Activated T-helper 17 cell treated with anti-CD3 and anti-CD28 coated beads, Interleukin-2, amount 50 U/mL, for 72 hours (primary cell): ENCODE measurements at regions not wholly inside any gene's neighbourhood (a gene's known extent, or its start where the extent isn't known, plus 50 kb on each side); places are given as distances from the start of the nearest gene placed in this dataset.

Experiments used
- ATAC-seq: fragments of 150-1000 bp; cut with Tn5 transposase; replicated peaks from 2 replicates; pipeline ENCODE4 v1.10.0; 2021; ENCODE audit warnings: mild to moderate bottlenecking, moderate library complexity
- H3K27ac Mint-ChIP-seq: one replicate; pipeline ENCODE4 v1.8.0; 2022; ENCODE audit warnings: mixed read lengths
- H3K27me3 Mint-ChIP-seq: one replicate; pipeline ENCODE4 v1.8.0; 2022; ENCODE audit warnings: mixed read lengths
- H3K36me3 Mint-ChIP-seq: one replicate; pipeline ENCODE4 v1.8.0; 2022; ENCODE audit warnings: low read depth, mild to moderate bottlenecking, mixed read lengths
- H3K4me1 Mint-ChIP-seq: one replicate; pipeline ENCODE4 v1.8.0; 2022; ENCODE audit warnings: mixed read lengths
- H3K4me3 Mint-ChIP-seq: one replicate; pipeline ENCODE4 v1.8.0; 2022; ENCODE audit warnings: mild to moderate bottlenecking, mixed read lengths
- H3K9me3 Mint-ChIP-seq: one replicate; pipeline ENCODE4 v1.8.0; 2022; ENCODE audit warnings: mixed read lengths

- H3K4me1 Mint-ChIP-seq, result no peaks in the 10 kb centered on the region
- H3K9me3 Mint-ChIP-seq, result peaks cover 3% of the 10 kb centered on the region
- peaks cover 7% of the 10 kb centered on the region for H3K27me3 Mint-ChIP-seq
- no peak overlapping the region for H3K4me3 Mint-ChIP-seq
- no peaks in the 10 kb centered on the region for H3K36me3 Mint-ChIP-seq
- H3K27ac Mint-ChIP-seq, result no peak overlapping the region
- no peak for ATAC-seq
These were observed 440.8 kb downstream of the GLRX3 start for GRCh38 chr10:130577039-130577438.

DNA sequence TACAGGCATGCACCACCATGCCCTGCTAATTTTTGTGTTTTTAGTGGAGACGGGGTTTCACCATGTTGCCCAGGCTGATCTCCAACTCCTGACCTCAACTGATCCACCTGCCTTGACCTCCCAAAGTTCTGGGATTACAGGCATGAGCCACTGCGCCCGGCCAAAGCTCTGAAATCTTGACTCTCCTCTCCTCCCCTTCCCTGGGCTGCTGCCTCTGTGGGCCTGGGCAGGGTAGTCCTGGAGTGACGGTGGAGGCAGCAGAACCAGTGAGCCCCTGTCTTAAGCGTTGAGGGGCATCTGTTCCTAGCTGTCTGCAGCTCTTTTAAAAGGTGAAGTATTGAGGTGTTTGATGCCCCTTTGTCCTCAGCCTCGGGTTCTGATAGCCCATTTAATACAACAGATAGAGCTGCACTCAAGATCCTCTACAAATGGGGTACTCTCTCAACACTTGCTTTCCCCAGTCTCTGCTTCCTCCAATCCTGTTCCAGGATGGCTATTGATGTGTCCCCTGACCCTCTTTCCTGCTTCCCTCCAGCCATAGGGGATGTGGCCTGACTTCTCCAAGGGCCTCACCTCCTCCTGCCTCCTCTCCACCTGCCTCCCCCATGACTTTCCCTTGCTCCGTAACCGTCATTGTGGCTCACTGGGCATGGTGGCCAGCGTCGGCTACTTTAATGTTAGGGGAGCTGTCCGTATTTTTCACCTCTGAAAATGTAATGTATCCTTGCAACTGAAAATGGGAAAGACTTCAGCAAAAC lies 442.5 kb downstream of the GLRX3 start:
- H3K36me3 Mint-ChIP-seq, result no peaks in the 10 kb centered on the region
- ATAC-seq, result no peak
- H3K4me1 Mint-ChIP-seq, result no peaks in the 10 kb centered on the region
- no peak overlapping the region for H3K27ac Mint-ChIP-seq
- H3K4me3 Mint-ChIP-seq, result no peak overlapping the region
- peaks cover 7% of the 10 kb centered on the region for H3K27me3 Mint-ChIP-seq
- no peaks in the 10 kb centered on the region for H3K9me3 Mint-ChIP-seq

DNA sequence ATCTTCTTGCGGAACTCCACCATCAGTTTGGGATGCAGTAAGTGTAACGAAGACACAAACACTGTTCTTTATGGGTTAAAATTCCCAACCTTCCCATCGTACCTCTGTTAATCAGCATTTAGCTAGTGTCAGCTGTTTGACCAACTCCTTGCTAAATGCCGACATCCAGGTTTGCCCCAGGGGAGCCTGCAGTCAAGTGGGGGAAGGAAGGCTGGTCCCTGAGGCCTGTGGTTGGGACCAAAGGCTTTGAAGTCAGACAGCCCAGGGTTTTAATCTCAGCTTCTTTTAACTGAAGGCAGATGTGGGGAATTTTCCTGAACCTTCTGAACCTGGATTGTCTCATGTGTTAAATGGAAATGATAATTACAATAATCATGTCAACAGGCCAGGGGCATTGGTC lies 443.7 kb downstream of the GLRX3 start:
- no peaks in the 10 kb centered on the region for H3K4me1 Mint-ChIP-seq
- ATAC-seq, result no peak
- H3K4me3 Mint-ChIP-seq, result no peak overlapping the region
- no peak overlapping the region for H3K27ac Mint-ChIP-seq
- no peaks in the 10 kb centered on the region for H3K36me3 Mint-ChIP-seq
- H3K9me3 Mint-ChIP-seq, result no peaks in the 10 kb centered on the region
- H3K27me3 Mint-ChIP-seq, result peaks cover 7% of the 10 kb centered on the region

DNA sequence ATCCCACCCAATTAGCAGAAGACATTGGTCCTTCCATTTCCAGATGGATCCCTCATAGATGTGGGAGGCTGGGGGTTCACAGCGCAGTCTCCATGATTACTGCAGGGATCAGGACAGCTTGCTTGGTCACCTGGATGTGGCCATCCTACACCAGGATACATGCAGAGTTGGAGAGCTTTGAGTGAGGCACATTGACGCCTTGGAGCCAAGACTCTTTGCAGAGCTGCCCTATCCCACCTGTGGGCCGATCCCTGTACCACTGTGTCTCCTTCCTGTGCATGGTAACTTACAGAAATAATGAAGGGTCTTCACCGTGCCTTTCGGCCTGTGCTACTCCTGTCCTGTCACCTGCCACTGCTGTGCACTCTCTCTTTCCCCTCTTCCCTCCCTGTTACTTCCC lies 444.8 kb downstream of the GLRX3 start:
- Mint-ChIP-seq H3K9me3 (no peaks in the 10 kb centered on the region), H3K27me3 (peaks cover 7% of the 10 kb centered on the region), H3K4me1 (no peaks in the 10 kb centered on the region), H3K36me3 (no peaks in the 10 kb centered on the region), H3K4me3 (no peak overlapping the region), H3K27ac (no peak overlapping the region)
- no peak for ATAC-seq

DNA sequence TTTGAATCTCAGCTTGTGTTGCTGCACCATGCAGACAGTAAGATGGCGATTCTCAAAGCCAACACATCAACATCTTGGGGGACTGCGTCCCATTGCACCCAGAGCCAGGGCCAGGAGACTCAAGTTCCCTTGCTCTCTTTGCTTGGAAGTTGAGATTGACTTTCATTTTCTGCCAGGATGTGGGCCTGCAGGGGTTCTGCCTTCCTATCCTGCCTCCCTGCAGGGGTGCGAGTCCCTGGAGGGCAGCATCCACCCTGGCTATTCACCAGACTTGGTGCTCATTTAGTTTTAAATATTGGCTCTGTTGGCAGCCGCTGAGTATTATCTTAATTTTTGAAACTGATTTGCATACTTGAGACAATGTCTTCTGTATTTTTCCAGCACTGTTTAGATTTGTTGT lies 451.5 kb downstream of the GLRX3 start:
- Mint-ChIP-seq H3K27me3 (peaks cover 17% of the 10 kb centered on the region), H3K36me3 (no peaks in the 10 kb centered on the region), H3K4me1 (no peaks in the 10 kb centered on the region), H3K4me3 (no peak overlapping the region), H3K9me3 (no peaks in the 10 kb centered on the region), H3K27ac (no peak overlapping the region)
- no peak for ATAC-seq

DNA sequence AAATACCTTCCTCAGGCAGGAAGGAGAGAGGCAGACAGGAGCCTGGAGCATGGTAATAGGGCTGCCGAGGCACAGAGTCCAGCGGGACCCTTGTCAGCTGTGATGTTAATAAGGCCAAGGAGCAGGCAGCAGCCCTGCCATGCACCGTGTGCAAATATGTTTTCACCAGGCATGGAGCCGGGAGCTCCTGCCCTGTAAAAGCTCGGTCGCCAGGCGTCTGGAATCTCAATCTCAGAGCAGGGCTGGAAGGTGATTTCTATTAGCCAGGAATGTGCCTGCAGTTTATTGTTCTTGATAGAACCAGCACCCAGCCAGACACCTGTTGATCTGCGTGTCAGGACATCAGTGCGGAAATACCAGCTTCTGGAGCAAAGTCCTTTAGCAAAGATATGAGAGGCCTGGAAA lies 469.8 kb downstream of the GLRX3 start:
- Mint-ChIP-seq H3K4me3 (no peak overlapping the region), H3K27me3 (peaks cover 16% of the 10 kb centered on the region), H3K4me1 (no peaks in the 10 kb centered on the region), H3K27ac (no peak overlapping the region), H3K9me3 (no peaks in the 10 kb centered on the region), H3K36me3 (no peaks in the 10 kb centered on the region)
- ATAC-seq, result no peak

DNA sequence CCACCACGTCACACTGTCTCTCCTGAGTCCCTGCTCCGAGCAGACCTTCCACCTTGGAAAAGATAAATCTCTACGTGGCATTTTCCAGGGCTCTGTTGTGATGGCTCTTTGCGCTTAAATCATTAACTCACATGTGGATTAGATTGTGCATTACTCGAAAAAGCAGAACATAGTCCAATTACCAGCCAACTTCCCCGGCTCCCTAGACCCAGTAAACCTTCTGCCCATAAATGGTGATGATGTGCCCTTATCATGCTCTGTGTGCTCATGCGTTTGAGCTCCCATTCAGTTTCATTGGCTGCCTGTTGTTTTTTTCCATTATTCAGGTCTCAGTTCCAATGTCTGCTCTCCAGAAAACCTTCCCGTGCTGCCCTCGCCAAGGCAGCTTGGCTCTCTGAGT lies 471.2 kb downstream of the GLRX3 start:
- Mint-ChIP-seq H3K27me3 (peaks cover 16% of the 10 kb centered on the region), H3K4me3 (no peak overlapping the region), H3K36me3 (no peaks in the 10 kb centered on the region), H3K27ac (no peak overlapping the region), H3K4me1 (no peaks in the 10 kb centered on the region), H3K9me3 (peaks cover 4% of the 10 kb centered on the region)
- ATAC-seq, result no peak

- Mint-ChIP-seq H3K36me3 (no peaks in the 10 kb centered on the region), H3K27me3 (peaks cover 7% of the 10 kb centered on the region), H3K4me1 (no peaks in the 10 kb centered on the region), H3K9me3 (peaks cover 4% of the 10 kb centered on the region), H3K4me3 (no peak overlapping the region), H3K27ac (no peak overlapping the region)
- ATAC-seq, result no peak
These were observed 475.0 kb downstream of the GLRX3 start for GRCh38 chr10:130611239-130611638.

GRCh38 chr10:130615457-130615856 lies 479.3 kb downstream of the GLRX3 start:
- Mint-ChIP-seq H3K4me3 (no peak overlapping the region), H3K9me3 (peaks cover 4% of the 10 kb centered on the region), H3K27ac (no peak overlapping the region), H3K36me3 (no peaks in the 10 kb centered on the region), H3K4me1 (no peaks in the 10 kb centered on the region), H3K27me3 (peaks cover 7% of the 10 kb centered on the region)
- ATAC-seq, result no peak

DNA sequence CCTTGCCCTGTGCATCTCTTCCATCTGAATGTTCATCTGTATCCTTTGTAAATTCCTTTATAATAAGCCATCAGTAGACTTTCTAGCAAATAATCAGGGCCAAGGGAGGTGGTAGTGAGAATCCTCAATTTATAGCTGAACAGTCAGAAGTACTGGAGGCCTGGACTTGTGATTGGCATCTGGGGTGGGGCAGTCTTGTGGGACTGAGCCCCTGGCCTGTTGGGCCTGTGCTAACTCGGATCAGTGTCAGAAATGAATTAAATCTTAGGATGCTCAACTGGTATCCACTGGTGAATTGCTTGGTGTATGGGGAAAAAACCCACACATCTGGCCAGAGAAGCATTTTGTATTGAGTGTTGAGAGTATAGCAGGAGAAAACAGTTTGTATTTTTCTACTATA lies 481.8 kb downstream of the GLRX3 start:
- Mint-ChIP-seq H3K4me3 (no peak overlapping the region), H3K27me3 (peaks cover 7% of the 10 kb centered on the region), H3K36me3 (no peaks in the 10 kb centered on the region), H3K27ac (no peak overlapping the region), H3K9me3 (no peaks in the 10 kb centered on the region), H3K4me1 (no peaks in the 10 kb centered on the region)
- ATAC-seq, result no peak

GRCh38 chr10:130618647-130619046 lies 482.5 kb downstream of the GLRX3 start:
- Mint-ChIP-seq H3K27me3 (peaks cover 7% of the 10 kb centered on the region), H3K4me1 (no peaks in the 10 kb centered on the region), H3K36me3 (no peaks in the 10 kb centered on the region), H3K4me3 (no peak overlapping the region), H3K27ac (no peak overlapping the region), H3K9me3 (no peaks in the 10 kb centered on the region)
- no peak for ATAC-seq

- no peaks in the 10 kb centered on the region for H3K9me3 Mint-ChIP-seq
- ATAC-seq, result no peak
- no peaks in the 10 kb centered on the region for H3K36me3 Mint-ChIP-seq
- no peaks in the 10 kb centered on the region for H3K4me1 Mint-ChIP-seq
- peaks cover 17% of the 10 kb centered on the region for H3K27me3 Mint-ChIP-seq
- H3K27ac Mint-ChIP-seq, result no peak overlapping the region
- H3K4me3 Mint-ChIP-seq, result no peak overlapping the region
These were observed 485.1 kb downstream of the GLRX3 start for GRCh38 chr10:130621231-130621775.

GRCh38 chr10:130623680-130624267 lies 487.6 kb downstream of the GLRX3 start:
- ATAC-seq, result no peak
- H3K27ac Mint-ChIP-seq, result no peak overlapping the region
- no peaks in the 10 kb centered on the region for H3K36me3 Mint-ChIP-seq
- H3K9me3 Mint-ChIP-seq, result no peaks in the 10 kb centered on the region
- peaks cover 14% of the 10 kb centered on the region for H3K27me3 Mint-ChIP-seq
- H3K4me1 Mint-ChIP-seq, result no peaks in the 10 kb centered on the region
- no peak overlapping the region for H3K4me3 Mint-ChIP-seq

DNA sequence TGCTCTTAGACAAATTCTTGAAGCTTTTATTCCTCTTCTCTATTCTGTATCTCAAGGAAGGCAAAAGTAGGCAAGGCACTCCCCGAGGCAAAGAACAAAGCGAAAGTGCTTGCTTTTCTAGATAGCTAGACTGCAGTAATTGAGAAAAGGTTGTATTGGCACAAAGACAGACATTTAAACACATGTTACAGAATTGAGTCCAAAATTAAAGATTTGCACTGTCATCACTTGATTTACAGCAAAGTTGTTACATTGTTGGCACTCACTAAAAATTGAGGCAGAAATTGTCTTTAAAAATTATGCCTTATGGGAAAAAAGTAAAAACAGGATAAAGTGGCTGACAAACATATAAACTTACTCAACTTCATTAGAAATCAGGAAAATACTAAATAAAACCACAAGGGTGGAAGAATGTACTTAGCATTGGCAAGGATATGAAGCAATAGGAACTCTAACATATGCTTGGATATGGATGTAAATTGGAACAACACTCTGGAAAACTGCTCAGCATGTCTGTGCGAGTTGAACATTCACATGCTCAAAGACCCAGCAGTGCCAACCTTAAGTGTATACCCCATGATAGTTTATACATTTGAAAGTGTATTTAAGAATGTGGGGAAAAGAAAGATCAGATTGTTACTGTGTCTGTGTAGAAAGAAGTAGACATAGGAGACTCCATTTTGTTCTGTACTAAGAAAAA lies 491.3 kb downstream of the GLRX3 start:
- H3K27ac Mint-ChIP-seq, result no peak overlapping the region
- H3K4me3 Mint-ChIP-seq, result no peak overlapping the region
- ATAC-seq, result no peak
- H3K36me3 Mint-ChIP-seq, result no peaks in the 10 kb centered on the region
- peaks cover 21% of the 10 kb centered on the region for H3K27me3 Mint-ChIP-seq
- H3K9me3 Mint-ChIP-seq, result no peaks in the 10 kb centered on the region
- no peaks in the 10 kb centered on the region for H3K4me1 Mint-ChIP-seq

DNA sequence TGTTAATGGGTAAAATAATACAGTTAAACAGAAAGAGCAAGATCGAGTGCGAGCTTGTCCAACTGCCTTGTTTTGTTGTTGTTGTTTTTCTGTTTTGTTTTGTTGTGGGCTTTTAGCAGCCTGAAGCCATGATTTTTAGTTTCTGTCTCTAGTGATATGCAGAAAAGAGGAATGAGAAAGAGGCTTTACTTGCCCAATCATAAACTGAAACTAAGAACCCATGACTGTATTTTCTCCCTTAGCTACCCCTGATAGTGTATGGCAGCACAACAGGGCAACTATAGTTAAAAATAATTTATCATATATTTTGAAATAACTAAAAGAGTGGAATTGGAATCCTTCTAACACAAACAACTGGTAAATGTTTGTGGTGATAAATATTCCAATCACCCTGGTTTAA lies 493.9 kb downstream of the GLRX3 start:
- no peak overlapping the region for H3K4me3 Mint-ChIP-seq

More for the DNA sequence above, 493.9 kb downstream of the GLRX3 start:
- no peak for ATAC-seq
- H3K27ac Mint-ChIP-seq, result no peak overlapping the region
- H3K4me1 Mint-ChIP-seq, result no peaks in the 10 kb centered on the region
- no peaks in the 10 kb centered on the region for H3K36me3 Mint-ChIP-seq
- peaks cover 16% of the 10 kb centered on the region for H3K27me3 Mint-ChIP-seq
- peaks cover 2% of the 10 kb centered on the region for H3K9me3 Mint-ChIP-seq
